NCI-H748 treated with DMSO at 0.1 percent for 48 hours (cell line): ENCODE measurements at regions not wholly inside any gene's neighbourhood (a gene's known extent, or its start where the extent isn't known, plus 50 kb on each side); places are given as distances from the start of the nearest gene placed in this dataset.

Source experiments
- DNase-seq: peaks from one replicate; lab custom pipeline; 2025; lab: John Stamatoyannopoulos, UW

DNA sequence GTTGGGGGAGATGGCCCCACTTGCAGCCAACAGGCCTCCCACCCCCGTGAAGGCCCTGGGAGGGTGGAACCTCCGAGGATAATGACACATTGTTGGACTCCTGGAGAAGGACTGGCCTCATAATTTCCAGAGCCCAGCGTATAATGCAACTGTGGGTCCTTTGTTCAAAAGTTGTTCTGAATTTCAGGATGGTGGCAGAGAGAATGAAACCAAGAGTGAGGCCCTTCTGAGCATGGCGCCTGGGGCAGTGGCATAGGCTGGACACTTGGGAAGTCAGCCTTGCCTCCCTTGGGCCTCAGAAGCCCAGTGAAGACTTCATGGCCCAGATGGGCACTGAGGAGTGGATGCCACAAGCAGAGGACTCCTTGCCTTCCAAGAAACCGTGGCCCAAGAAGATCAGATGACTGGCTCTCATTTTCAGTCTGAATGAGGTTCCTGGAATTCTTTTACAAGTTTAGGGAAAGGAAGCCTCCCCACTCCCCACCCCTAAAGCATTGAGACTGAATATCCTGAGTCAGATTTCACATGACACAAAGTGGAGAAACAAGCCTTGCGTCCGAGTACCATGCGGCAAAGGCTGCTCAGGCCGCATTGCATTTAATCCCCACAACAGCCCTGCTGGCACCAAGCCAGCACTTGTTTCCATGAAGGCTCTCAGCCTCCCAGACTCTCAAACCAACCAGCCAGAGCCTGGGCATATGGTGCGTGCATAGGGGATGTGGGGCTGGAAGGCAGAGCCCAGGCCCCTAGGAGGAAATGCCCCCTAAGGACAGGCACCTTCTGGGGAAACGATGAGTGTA, 96.7 kb upstream of the SMIM23 start:
- DNase-seq, result no peak

DNA sequence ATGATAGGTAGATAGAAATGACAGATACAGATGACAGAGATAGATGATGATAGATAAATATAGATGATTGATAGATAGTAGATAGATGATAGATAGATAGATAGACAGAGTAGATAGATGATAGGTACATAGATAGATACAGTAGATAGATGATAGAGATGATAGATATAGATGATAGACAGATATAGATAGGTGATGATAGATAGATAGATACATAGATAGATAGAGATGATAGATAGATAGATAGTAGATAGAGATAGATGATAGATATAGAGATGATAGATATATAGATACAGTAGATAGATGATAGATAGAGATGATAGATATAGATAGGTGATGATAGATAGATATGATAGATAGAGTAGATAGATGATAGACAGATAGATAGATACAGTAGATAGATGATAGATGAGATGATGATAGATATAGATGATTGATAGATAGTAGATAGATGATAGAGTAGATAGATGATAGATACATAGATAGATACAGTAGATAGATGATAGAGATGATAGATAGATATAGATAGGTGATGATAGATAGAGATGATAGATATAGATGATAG, 95.7 kb upstream of the SMIM23 start:
- DNase-seq, result no peak

DNA sequence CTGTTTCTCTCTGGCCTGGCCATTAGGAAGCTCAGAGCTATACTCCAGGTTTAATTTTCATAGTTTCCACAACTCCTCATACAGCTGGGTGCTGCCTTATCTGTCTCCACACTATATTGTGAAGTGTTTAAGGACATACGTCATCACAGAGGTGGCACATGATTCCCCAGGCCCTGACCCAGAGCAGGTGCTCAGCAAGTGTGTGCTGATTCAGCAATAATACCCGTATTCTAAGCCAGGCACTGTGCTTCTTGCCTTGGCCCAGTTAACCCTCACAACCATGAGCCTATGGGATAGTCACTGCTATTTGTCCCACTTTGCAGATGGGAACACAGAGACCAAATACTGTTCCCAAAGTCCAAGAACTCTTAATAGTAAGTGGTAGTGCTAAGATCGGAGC, 93.5 kb upstream of the SMIM23 start:
- DNase-seq, result no peak

DNA sequence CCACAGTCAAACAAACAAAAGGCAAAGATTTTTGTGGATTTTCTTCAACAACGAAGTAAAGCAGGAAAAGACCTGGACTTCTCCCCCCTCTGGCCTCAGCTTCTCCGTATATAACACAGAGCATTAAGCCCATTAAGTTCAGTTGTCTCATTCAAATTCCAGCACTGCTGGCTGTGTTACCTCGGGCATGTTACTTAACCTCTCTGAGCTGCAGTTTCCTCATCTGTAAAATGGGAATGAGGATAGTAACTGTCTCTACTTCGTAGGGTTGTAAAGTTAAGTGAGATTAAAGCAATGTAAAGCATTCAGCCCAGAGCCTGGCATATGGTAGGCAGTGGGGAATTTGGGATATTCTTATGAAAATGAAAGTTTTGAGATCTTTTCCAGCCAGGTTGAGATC, 92.7 kb upstream of the SMIM23 start:
- no peak for DNase-seq

DNA sequence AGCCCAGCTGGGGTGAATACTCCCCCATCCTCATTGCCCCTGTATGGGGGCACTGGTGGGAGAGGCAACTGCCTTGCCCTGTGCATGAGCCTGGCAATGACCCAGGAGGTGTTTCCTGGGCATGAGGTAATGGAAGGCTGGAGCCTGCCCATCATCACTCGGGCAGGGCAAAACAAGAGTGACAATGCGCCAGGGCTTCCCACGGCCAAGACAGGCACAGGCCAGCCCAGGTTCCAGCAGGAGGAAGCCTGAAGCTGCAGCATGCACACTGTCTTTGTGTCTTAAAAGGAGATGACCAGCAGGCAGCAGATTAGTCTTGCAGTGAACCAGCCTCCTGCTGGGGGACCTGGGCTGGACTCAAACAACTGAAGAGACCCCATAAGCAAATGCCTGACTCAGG, 92.2 kb upstream of the SMIM23 start:
- DNase-seq, result no peak

DNA sequence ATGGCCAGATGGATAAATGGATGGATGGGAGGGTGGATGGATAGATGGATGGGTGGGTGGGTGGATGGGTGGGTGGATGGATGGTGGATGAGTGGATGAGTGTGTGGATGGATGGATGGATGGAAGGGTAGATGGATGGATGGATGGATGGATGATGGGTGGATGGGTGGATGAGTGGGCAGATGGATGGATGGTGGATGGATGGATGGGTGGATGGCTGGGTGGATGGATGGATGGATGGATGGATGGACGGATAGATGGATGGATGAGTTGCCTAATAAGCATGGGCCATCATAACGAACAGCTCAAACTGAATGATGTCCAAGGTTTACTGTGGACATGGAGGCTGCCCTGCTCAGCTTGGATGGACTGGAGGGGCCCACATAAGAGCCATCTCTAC, 89.8 kb upstream of the SMIM23 start:
- DNase-seq, result no peak

DNA sequence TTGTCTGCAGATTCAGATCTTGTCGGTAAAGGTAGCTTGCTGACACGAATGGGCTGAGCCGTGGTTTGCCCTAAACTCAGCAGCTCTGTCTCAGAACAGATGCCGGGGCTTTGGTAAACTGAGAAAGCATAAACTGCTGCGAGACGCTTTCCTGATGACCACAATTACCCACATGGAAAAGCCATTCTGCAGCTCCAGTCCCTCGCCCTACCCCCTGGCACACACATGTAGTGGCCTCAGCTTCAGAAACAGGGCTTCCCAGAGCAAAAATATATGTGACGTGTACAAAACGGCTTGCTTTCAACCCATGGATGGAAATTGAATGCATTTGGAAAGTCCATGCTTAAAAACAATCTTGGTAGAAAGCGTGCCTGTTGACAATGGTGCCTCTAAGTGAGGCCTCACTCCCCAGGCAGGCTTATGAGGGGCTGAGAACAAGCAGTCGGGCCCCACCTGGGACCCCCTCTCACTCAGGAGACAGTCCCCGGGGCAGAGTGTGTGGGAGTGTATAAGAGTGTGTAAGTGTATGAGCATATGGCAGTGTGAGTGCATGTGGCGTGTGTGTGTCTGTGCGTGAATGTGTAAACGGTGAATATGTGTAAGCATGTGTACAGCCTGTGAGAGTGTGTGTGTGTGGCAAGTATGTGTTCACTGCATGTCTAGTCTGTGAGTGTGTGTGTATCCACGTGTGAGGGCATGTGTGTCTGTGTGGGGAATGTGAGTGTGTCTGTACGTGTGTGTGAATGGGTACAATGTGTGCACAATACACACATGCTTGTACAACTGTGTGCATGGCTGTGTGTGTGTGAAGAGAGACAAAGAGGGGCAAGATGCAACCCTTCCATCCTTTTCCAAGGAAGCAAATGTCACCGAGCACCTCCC, 88.2 kb upstream of the SMIM23 start:
- DNase-seq, result no peak

DNA sequence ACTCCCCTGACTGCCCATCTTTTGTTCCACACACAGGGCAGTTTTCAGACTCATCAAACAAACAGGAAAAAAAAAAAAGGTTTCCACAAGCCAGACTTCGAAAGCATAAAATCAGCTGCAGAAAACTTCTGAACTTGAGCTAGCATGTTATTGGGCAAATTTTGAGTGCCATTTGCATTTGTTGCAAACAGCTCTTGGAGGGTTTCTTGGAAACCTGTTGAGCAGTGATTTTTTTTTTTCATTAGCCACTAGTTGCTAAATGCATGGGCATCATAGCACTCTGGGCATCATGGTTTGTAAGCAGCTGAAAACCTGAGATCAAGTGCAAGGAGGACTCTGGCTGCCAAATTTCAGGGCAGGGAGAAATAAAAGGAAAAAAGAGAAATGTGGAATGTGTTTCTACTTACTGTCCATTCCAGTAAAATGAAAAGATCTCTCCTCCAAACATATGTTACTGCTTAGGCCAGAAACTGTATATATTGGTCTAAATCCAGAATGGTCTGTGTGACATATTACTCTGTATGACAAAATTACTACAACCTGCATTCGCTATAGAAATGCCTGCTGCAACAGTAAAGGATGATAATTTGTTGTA, 85.2 kb upstream of the SMIM23 start:
- DNase-seq, result no peak

DNA sequence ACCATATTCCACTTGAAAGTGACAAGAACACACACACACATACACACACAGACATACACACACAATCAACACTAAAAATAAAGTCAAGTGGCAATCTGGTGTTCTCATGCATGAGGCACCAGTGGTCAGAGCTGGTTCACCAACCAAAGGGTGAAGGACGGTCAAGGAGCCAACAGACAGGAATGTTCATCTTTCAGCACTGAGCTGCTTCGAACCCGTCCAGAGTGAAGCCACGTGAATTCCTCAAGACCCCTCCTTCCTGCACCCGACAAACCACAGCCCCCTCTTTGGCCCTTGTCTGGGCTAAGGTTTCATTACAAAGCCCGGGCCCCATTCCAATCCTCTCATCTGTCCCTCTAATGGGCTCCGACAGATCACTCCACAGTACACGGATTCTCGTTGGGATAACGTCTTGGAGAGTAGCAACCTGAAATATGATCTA, 84.5 kb upstream of the SMIM23 start:
- DNase-seq, result no peak

DNA sequence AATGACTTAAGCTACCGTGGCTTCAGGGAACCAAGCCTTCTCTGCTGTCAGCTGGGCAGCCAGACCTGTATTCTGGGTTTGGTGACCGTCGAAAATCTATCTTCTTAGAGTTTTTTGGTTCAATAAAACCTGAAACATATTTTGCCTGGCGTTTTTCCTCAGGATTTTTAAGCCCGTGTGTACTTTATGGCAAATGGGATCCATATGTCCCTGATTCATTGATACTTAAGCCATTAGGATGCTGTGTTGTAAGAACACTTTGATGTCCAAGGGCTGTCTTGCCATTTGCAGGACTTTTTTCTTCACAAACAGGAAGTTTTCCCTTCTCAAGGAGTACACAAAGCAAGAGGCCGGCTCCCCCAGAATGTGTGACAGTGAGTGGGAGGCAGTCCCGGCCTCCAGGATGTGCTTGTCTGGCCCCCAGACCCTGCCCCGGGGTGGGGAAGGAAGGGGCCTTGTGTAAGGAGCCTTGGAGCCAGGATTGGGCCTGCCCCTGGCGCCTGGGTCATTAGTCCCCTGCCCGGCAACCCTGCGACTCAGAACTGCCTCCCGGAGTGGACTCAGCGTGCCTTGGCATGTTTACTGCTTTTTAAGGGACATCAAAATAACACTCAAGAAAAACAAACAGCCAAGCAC, 83.4 kb upstream of the SMIM23 start:
- no peak for DNase-seq

DNA sequence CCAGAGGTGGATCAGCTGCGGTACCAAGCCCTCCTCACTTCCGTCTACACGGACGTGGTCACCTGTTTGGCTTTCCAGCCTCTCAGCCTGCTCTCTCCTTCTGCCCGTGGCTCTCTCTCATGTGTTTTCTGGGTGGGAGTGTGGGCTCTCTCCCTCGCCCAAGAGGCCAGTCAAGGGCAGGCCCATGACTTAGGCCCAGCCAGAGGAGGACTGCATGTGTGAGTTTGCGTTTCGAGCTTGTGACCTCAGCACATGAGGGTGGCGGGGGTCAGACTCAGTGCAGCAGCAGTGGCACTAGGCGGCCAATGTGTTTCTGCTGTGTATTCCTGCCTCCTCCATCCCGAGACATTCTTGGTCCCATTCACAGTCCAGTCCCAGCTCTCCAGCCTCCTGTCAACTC, 82.5 kb upstream of the SMIM23 start:
- DNase-seq, result no peak

DNA sequence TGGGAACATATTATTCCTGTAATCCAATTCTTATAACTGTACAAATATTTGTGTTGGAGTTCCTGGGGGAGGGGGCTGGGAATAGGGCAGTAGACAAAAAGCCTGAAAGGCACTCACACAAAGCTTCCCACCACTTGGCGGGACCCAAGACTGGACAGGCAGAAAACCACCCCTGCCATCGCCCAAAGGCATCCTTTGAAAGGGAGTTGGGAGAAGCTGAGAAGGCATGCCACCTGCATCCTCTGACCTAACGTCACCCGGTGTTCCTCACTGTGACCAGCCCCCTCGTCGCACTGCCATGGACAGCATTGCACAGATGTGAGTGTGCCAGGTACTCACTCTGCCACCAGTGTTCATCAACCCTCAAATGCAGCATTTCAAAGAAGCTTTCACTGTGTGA, 80.6 kb upstream of the SMIM23 start:
- DNase-seq, result no peak

DNA sequence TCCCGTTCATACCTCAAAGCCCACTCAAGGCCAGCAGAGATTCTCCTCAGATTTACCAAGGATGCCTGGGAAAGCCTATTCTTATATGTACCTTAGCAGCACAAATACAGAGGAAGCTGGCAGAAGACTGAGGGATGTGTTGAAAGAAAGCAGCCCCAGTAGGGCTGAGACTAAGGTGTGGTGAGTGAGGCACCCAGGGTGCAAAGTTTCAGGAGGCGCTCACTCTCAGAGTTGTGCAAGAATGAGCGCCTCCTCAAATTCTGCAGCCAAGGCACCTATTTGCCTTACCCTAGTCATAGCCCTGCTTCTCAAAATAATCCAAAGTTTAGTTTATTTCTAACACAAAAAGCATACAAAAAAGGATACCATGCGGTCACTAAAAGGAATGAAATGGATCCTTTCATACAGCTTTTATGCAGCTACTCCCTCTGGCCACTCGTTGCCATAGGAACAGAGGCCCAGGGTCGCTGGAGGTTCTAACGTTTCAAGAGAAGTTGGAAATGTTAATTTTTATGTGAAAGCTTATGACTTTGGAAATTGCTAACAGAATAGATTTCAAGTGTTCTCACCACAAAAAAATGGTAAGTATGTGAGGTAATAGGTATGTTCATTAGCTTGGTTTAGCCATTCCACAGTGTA, 79.7 kb upstream of the SMIM23 start:
- DNase-seq, result no peak

DNA sequence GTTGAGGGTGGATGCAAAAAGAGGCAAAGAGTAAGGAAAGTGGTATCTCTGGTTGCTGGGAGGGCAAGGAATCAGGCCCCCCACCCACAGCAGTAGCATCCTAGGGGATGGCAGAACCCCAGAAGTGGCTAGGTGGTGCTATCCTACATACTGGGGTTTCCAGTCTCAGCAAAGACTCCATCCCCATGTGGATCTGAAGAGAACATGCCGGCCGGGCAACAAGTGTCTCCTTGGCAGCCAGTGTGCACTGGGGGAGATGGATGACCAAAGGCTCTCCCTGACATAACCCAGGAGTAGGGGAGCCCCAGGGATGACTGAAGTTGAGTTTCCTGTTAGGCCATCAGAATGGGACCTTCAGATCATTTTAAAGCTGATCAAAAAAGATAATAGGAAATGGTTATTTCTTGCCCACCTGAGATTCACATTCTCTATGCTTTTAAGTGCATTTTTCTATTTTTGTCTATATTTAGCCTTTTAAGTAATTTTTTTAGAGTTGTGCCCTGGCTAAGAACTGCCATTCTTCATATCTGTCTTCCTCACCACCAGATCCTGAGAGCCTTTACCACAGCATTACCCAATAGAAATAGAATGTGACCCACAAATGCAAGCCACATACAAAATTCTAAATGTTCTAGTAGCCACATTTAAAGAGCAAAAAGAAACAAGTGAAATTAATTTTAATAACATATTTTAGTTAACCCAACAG, 78.7 kb upstream of the SMIM23 start:
- DNase-seq, result no peak

DNA sequence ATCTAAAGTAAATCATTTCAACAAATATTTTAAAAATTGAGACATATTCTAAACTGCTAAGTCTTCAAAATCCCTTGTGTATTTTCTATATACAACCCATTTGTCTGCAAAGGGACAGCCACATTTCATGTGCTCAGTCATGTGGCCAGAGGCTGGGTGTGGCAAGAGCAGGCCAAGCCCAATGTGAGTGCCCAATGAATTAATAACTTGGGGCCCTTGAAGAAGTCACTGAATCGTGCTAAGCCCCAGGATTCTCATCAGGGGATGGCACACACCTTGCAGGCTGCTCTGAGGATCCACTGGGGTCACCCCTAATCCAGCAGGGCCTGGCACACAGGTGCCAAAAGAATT, 78.2 kb upstream of the SMIM23 start:
- no peak for DNase-seq

DNA sequence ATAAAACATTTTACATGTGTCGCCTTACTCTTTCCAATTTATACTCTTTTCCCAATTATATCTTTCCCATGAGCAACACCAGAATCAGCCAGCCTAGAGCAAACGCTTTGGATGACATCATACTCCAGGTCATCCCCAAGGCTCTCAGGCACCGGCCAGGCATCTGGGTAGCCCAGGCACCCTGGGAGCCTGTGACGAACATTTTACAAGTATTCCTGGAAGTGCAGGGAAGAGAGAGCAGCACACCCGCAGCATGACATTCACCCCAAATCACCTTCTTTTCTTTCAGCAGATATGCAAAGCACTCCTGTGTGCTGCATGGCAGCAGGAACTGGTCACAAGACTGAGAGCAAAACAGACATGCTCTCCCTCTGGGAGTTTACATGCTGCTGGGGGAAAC, 75.7 kb upstream of the SMIM23 start:
- DNase-seq, result no peak

DNA sequence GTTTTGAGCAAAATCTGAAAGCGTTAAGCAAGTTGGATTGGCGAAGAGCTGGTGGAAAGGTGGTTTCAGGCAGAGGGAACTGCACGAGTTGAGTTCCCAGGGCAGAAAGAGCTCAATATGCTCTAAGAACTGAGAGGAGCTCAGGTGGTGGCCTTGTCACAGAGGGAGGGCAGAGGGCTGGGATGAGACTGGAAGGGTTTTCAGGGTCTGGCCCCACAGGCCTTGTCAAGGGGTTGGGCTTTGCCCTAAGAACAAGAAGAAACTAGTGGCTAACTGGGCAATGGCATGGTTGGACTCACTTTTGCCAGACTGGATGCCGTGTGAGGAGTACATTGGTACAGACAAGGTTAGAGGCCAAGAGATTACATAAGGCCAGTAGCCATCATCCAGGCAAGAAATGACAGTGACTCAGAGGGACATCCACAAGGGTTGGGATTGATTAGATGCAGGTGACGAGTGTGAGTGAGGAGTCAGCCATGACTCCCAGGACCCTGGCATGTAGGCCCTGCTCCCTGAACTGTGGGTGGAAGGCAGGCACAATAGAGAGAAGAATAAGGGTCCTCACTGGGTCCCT, 75.1 kb upstream of the SMIM23 start:
- no peak for DNase-seq

DNA sequence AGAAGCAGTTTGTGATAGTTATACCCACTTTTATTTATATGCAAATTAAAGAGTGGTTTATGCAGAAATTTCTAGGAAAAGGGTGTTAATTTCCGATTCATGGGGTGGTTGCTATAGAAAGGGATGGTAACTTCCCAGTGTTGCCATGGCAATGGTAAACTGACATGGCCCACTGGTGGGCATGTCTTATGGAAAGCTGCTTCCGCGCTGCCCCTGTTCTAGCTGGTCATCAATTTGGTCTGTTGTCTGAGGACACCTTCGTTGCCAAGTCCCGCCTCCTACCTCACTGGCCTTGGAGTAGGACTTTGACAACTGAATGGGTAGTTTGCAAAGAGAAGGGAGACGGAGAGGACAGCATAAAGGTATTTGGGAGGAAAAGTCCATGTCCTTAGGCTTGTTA, 74.0 kb upstream of the SMIM23 start:
- DNase-seq, result no peak

DNA sequence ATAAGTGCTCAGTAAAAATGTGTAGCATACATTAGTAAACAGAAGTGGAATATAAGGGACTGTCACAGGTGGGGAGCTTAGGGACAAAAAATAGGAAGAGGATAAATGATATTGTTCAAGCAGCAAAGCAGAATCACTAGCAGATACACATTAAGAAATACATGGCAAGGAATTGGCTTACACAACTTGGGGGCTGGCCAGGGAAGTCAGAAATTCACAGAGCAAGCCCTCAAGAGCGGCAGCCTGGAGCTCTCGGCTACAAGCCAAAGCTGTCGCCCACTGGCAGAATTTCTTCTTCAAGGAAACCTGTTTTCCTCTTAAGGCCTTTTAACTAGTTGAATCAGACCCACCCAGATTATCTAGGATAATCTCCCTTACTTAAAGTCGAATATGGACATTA, 73.0 kb upstream of the SMIM23 start:
- no peak for DNase-seq

DNA sequence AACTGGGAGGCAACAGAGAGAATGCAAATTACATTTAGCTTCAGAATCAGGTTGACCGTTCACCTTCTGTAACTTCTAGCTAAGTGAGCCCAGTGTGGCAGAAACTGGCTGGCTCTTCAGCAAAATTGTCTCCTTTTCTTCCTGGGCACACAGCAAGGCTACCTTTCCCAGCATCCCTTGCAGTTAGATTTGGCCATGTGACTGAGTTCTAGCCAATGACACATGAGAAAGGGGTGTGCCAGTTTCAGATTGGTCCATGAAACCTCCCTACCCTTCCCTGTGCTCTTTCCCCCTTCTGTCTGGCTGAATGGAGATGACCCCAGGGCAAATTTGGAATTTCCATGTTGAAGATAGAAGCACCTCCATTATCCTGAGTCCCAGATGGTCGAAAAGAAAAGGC, 72.5 kb upstream of the SMIM23 start:
- DNase-seq, result no peak

DNA sequence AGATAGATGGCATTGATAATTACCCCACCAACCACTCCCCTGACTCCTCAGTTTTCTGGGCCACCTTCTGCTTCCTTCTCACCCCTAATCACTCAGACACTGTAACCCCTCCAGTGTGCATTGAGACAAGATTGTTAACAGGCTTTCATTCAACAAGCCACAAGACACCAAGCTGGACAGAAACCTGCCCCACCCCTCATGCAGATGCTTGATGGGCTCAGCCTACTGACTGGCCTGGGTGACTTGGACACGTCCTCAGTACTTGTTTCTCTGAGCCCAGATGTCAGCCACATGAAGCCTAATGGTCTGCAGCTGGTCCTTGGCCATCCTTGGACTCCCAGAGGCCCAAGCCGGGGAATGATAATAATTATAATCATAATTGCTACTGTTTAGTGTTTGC, 71.4 kb upstream of the SMIM23 start:
- no peak for DNase-seq
